ENCODE measurements at regions not wholly inside any gene's neighbourhood (a gene's known extent, or its start where the extent isn't known, plus 50 kb on each side); places are given as distances from the start of the nearest gene placed in this dataset.

- no peaks in the 10 kb centered on the region for H3K36me3 ChIP-seq (ENCODE audit: low read depth)
- TF ChIP-seq EZH2 (IDR thresholded peaks at IDR 0.05; ENCODE audit: low read depth) (no peak), CTCF (conservative IDR thresholded peaks at IDR 0.05) (no peak)
- DNase-seq, result no peak
- CTCF ChIA-PET, result no interaction called here
- H3K79me2 ChIP-seq (ENCODE audit: low read depth), result no peaks in the 10 kb centered on the region
- no peaks in the 10 kb centered on the region for H3F3A ChIP-seq (ENCODE audit: insufficient read depth, low read depth)
- 0 out of 2 replicates have a peak, but pooled peaks cover 3% of the 10 kb centered on the region for H3K9me2 ChIP-seq (ENCODE audit: insufficient read depth)
- H3K27me3 ChIP-seq (ENCODE audit: insufficient read depth, low read depth), result no peaks in the 10 kb centered on the region
- H4K20me1 ChIP-seq (ENCODE audit: insufficient read depth), result no peaks in the 10 kb centered on the region
- no peaks in the 10 kb centered on the region for H3K4me1 ChIP-seq (replicated peaks; ENCODE audit: insufficient read depth)
- no TSS peak for BruUV-seq (replicated peaks)
- H3K27ac ChIP-seq, result no peak overlapping the region
- no peak overlapping the region for H3K4me2 ChIP-seq
- no peak overlapping the region for H3K4me3 ChIP-seq
- POLR2A ChIA-PET (ENCODE audit: unreplicated experiment), result no interaction called here
- intact Hi-C loops (cut with micrococcal nuclease; ENCODE audit: unreplicated experiment), result no loop called here
- no peak overlapping the region for H2AFZ ChIP-seq
- no peaks in the 10 kb centered on the region for H3K9me3 ChIP-seq (ENCODE audit: insufficient read depth, low read depth)
Observed at GRCh38 chr1:70542030-70542429, 131.0 kb downstream of the CTH start.

GRCh38 chr1:70542856-70543255 lies 131.8 kb downstream of the CTH start:
- POLR2A ChIA-PET (ENCODE audit: unreplicated experiment), result no interaction called here

GRCh38 chr1:70546726-70547125 lies 135.7 kb downstream of the CTH start:
- intact Hi-C loops (cut with micrococcal nuclease; ENCODE audit: unreplicated experiment), result no loop called here
- Histone ChIP-seq H3K4me2 (no peak overlapping the region), H3K27ac (no peak overlapping the region), H4K20me1 (ENCODE audit: insufficient read depth) (no peaks in the 10 kb centered on the region), H3K4me3 (no peak overlapping the region), H3K9me2 (ENCODE audit: insufficient read depth) (no peaks in the 10 kb centered on the region), H3K4me1 (replicated peaks; ENCODE audit: insufficient read depth) (no peaks in the 10 kb centered on the region), H3K79me2 (ENCODE audit: low read depth) (no peaks in the 10 kb centered on the region), H3K9me3 (ENCODE audit: insufficient read depth, low read depth) (no peaks in the 10 kb centered on the region), H3F3A (ENCODE audit: insufficient read depth, low read depth) (no peaks in the 10 kb centered on the region), H2AFZ (no peak overlapping the region), H3K36me3 (ENCODE audit: low read depth) (no peaks in the 10 kb centered on the region), H3K27me3 (ENCODE audit: insufficient read depth, low read depth) (no peaks in the 10 kb centered on the region)
- no peak for DNase-seq
- no TSS peak for BruUV-seq (replicated peaks)
- no peak for TF ChIP-seq CTCF (conservative IDR thresholded peaks at IDR 0.05)
- TF ChIP-seq EZH2 (IDR thresholded peaks at IDR 0.05; ENCODE audit: low read depth), result no peak
- CTCF ChIA-PET, result no interaction called here
- POLR2A ChIA-PET (ENCODE audit: unreplicated experiment), result no interaction called here

More at GRCh38 chr1:70542856-70543255, 131.8 kb downstream of the CTH start:
- Histone ChIP-seq H3K4me1 (replicated peaks; ENCODE audit: insufficient read depth) (no peaks in the 10 kb centered on the region), H3K79me2 (ENCODE audit: low read depth) (no peaks in the 10 kb centered on the region), H4K20me1 (ENCODE audit: insufficient read depth) (no peaks in the 10 kb centered on the region), H3K36me3 (ENCODE audit: low read depth) (no peaks in the 10 kb centered on the region), H3K9me3 (ENCODE audit: insufficient read depth, low read depth) (no peaks in the 10 kb centered on the region), H3F3A (ENCODE audit: insufficient read depth, low read depth) (no peaks in the 10 kb centered on the region), H3K9me2 (ENCODE audit: insufficient read depth) (no peaks in the 10 kb centered on the region), H3K27me3 (ENCODE audit: insufficient read depth, low read depth) (no peaks in the 10 kb centered on the region), H2AFZ (no peak overlapping the region), H3K27ac (no peak overlapping the region), H3K4me3 (no peak overlapping the region), H3K4me2 (no peak overlapping the region)
- intact Hi-C loops (cut with micrococcal nuclease; ENCODE audit: unreplicated experiment), result no loop called here
- no TSS peak for BruUV-seq (replicated peaks)
- no peak for DNase-seq
- CTCF ChIA-PET, result interaction anchor here (0.7 kb wide), 1 partner anchor 1218 kb away, joined by 5 read pairs; no protein-coding TSS in a partner anchor
- TF ChIP-seq EZH2 (IDR thresholded peaks at IDR 0.05; ENCODE audit: low read depth) (no peak), CTCF (conservative IDR thresholded peaks at IDR 0.05) (no peak)

Data from PC-9 (cell line).